SIG-M5 (cell line): ENCODE measurements at regions not wholly inside any gene's neighbourhood (a gene's known extent, or its start where the extent isn't known, plus 50 kb on each side); places are given as distances from the start of the nearest gene placed in this dataset.
"Not testable (repeated sequence)": the region's sequence is repeated elsewhere in the genome, so short reads cannot be mapped to it uniquely, and the experiment has no call there.

ENCODE experiments used
- DNase-seq: peaks from one replicate; lab custom pipeline; 2025; lab: John Stamatoyannopoulos, UW

DNA sequence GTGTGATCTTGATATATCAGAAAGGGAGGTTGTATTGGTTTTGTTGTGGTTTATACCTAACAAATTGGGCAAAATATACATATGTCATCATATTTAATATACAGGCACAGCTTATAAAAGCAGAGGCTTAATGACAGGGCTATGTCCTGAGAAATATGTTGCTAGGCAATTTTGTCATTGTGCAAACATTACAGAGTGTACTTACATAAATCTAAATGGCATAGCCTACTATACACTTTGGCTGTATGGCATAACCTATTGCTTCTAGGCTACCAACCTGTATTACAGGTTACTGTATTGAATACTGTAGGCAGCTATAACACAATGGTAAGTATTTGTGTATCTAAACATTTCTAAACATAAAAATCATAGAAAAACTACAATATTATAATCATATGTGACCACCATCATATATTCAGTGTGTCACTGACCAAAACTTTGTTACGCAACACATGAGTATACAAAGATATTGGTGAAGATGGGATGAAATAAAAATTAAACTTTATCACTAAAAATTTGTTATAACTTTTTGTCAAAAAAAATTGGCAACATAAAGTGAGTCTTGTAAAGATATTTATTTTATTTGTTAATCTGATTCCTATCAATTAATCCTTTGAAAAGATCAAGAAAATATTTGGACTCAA lies 414.0 kb upstream of the HS3ST1 start:
- no peak for DNase-seq

DNA sequence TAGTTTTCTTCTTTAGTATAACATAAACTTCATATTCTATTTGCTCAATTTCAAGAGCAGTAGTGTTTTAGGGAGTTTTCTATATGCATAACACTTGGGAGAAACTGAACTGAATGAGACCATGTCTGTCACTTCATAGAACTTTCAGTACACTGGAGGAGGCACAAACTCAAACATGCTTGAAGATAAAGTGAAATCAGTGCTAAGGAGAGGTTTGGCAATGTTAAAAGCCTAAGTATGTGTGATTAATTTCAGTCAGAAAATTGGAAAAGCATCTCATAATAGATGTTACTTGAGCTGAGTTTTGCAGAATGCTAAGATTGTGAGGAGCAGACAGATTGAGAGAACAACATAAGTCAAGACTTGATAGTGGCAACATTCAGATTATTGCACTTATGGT lies 411.2 kb upstream of the HS3ST1 start:
- DNase-seq: no peak

DNA sequence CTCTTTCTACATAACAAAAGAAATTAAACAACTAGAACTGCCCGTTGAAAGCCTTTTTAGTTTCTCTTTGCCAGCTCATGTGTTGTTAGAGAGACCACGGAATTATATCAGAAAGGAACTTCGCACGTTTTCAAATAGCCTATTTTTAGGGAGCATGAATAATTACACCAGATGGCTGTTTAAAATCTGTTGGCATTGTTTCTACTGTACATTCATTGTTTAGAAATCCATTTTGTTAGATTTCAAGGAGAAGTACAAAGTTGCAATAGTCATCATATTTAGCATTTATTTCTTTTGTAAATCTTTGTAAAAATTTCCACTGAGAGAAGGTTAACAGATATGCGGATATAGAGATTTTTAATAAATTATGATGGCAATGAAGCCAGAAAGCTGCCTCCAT lies 403.0 kb upstream of the HS3ST1 start:
- no peak for DNase-seq

DNA sequence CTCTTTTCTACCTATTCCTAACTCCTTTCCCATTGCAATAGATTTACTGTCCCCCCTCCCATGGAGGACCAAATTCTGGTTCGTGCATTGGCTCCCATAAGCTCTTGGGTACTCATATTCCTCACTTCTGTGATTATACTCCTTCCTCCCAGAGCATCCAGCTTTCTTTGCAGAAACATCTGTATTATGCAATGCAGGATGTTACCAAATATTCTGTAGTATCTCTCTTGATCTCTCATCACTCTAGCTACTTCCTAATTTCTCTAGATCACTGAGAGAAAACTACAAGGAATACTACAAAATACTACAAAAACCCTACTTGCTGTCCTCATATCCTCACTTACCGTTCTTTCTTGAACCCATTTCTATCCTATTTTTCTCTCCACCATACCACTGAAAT lies 395.9 kb upstream of the HS3ST1 start:
- DNase-seq: no peak

DNA sequence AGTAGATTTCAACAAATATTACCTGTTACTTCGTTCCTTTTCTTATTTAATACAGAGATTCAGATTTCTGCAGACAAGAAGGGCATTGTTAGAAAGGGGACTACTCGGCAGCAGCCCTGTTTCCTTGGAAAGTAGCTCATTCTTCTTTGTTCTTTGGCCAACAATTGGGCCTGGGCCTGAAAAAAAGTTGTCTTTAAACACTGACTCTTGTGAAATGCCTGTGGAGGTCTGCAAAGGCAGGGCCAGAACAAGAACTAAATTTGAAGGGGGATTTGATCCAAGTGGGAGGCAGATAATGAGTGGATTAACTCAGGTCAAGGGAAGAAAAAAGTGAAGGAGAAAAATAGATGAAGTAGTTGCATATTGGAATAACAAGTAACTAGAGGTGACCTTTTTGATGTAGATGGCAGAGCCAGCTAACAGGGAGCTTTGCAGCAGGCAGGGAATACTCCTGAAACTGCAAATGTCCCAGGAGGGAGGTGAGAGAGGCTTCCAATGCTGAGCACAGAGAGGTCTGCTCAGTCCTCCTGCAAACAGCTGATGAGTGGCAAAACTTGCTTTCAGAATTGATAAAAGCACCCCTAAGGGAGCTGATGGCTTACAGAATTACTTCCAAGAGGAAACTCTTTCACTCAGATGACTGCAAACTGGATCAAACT lies 393.2 kb upstream of the HS3ST1 start:
- no peak for DNase-seq

DNA sequence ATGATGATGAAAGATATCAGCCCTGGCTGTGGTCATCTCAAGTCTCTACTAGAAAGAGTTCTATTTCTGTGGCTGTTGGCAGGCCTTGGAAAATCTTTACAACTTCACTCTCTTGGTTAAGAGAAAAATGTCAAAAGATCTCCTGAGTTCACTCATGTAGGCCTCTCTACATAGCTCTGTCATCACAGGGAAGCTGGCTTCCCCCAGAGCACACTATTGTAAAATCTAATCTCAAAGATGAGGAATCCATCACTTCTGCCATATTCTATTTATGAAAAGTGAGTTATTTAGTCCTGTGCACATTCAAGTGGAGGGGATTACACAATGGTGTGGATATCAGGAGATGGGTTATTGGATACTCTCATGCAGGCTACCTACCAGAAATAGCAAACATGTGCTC lies 388.4 kb upstream of the HS3ST1 start:
- no peak for DNase-seq

DNA sequence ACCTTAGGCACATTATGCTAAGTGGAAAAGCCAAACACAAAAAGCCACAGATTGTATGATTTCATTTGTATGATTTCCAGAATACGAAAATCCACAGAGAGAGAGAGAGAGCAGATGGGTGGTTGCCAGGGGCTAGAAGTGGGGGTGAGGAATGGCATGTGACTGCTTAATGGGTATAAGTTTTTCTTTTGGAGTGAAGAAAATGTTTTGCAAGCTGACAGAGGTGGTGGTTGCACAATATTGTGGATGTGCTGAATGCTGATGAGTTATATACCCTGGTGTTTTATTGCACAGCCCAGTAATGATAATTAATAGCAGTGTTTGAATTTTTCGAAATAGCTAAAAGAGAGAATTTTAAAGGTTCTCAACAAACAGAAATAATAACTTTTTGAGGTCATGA lies 386.1 kb upstream of the HS3ST1 start:
- DNase-seq: no peak

DNA sequence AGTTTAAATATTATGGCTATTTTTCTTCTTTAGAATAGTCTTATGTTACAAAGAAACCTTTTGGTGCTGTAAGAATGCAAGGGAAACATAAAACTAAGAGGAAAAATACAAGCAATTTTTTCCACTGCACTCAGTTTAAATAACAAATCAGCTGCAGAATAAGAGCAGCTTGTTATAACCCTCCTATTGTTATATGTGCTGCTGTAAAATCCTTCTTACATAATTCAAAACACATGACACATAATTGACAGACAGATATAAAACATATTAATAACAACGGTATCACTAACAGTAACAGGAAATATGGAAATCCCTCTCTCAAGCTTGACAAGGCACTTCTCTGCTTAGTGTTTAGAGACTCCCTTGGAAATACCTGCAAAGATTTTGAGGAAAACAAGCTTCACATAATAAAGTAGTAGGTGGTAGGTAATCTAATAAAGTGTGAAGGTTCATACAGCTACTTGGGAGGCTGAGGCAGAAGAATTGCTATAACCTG lies 385.3 kb upstream of the HS3ST1 start:
- DNase-seq: no peak

DNA sequence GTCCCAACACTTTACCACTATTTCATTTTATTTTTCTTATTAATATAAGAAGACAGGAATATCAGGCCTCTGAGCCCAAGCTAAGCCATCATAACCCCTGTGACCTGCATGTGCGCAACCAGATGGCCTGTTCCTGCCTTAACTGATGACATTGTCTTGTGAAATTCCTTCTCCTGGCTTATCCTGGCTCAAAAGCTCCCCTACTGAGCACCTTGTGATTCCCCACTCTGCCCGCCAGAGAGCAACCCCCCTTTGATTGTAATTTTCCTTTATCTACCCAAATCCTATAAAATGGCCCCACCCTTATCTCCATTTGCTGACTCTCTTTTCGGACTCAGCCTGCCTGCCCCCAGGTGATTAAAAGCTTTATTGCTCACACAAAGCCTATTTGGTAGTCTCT lies 382.8 kb upstream of the HS3ST1 start:
- not testable (repeated sequence) for DNase-seq

DNA sequence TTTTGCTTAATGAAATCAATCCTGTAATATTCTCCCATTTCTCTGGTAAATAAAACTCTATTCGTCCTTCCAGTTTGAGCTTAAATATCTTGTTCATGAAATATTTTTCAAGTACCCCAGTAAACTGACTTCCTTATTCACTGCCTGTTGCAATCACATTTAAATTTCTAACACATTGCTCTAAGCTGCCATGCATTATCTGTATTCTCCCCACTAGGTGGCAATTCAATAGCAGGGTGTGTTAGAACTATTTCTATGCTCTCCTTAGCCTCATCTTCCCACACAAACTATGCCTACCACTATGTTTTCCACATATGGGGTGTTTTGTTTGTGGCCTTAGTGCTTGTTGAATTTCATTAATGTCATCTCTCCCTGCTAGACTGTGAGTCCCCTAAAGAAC lies 377.1 kb upstream of the HS3ST1 start:
- DNase-seq: peak; percentile 27

DNA sequence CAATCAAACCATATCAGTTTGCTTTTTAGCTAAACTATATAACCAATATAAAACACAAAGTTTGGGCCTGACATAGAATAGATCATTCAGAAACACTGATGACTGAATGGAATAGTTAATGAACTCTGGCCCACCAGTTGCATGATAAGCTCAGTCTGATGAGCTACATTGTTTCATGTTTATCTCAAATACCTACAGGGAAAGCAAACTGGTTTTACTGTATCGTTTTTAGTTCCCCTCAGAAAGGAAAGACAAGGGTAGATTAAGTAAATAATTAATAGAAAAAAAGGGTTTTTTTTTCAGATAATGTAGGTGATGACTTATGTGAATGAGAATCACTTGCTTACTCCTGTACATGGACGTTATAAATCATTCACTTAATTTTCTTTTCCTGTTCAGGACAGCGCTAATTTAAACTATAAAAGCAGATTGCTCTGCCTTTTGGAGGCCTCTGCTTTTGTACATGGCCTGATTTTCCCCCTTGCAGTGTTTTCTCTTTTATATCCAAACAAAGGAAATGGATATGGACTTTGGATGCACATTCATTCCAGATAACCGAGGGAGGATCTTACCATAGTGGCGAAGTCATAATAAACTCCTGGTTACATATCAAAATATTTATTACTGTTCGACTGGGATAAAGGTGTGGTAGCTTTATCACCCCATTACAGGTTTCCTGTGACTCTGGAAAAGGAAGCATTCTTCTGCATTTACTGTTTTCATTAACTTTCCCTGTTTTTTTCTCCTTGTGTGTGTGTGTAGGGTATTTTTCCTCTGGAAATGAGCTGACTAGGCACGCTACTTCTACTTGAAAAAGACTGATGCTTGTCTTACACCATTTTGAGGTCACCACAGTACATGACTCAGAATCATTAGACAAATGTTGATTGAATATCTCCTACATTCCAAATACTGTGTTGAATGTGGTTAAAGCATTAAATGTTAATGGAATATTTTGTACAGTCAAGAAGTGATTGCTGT lies 373.1 kb upstream of the HS3ST1 start:
- DNase-seq: no peak

DNA sequence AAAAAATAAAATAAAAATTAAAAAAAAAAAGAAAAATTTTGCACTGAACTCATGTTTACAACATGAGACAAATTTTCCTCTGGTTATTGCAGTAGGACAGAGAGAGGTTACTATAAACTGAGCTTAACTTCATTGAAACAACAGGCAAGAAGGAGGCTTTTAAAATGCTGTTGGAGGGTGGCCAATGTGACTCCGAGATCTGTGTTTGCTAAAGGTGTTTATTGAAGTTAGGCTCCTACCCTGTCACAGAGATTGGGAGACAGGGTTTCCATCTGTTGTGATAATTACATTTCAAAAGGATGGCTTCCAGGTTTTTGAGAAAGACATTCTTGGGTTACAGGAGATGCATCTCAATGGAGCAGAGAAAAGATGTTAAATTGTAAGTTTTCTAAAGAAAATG lies 370.5 kb upstream of the HS3ST1 start:
- DNase-seq: no peak

DNA sequence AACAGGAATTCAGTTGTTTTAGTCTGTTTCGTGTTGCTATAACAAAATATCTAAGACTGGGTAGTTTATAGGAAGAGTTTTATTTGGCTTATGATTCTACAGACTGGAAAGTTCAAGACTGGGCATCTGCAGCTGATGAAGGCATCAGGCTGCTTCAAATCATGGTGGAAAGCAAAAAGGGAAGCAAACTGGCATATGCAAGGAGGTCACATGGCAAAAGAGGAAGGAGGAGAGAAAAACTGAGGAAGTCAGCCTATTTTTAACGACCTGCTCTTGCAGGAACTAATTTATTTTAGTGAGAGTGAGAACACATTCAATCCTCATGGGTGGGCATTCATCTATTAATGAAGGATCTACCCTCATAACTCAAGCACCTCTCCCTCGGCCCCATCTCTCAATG lies 363.1 kb upstream of the HS3ST1 start:
- no peak for DNase-seq

DNA sequence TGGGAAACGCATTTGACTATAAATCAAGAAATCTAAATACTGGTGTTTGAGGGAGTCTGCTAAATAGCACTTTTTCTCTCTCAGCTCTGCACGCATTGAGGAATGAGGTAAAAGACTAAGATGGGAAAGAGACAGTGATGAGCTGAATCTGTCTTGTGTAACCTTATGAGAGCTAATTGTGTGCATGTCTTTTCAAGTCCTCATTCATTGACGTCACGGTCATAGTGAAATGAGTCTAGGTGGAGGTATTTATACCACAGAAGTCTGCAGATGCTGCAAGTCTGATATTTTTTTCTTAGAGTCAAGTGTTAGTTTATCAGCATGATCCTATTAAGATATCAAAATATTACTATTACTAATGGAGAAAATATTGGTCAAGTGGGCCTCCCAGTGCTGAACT lies 361.5 kb upstream of the HS3ST1 start:
- no peak for DNase-seq

DNA sequence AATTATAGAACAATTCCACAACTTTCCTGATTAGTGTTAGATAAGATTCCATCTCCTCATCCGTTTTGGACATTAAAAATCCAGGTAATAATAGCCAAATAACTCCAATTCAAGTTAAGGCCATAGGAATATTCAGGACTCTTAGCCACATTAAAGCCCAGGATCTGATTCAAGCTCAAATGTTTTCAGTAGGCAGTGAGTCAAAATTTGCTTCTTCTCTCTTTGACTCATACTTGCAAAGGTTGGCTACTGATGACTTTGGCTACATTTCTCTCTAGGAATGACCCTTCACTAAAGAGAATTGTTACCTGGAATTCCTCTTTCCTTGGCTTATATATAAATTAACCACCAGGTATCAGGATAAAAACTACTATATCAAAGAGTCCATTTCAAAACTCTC lies 354.9 kb upstream of the HS3ST1 start:
- DNase-seq: no peak

DNA sequence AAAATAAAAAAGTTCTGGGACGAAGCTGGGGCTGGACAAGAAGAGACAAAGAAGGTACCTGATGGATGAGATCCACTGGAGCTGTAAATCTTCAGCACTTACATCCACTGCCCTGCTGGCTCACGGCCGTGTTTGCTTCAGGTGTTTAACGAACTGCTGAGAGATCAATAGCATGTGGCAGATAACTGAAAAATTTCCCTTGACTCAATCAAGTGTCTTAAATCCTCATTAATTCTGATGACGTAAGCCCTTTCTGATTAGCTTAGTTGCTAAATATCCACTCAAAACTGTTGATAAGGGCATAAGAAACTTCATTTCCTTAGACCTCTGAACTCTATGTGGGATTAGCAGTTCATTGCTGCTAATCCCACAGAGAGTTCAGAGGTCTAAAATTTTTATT lies 354.2 kb upstream of the HS3ST1 start:
- no peak for DNase-seq

DNA sequence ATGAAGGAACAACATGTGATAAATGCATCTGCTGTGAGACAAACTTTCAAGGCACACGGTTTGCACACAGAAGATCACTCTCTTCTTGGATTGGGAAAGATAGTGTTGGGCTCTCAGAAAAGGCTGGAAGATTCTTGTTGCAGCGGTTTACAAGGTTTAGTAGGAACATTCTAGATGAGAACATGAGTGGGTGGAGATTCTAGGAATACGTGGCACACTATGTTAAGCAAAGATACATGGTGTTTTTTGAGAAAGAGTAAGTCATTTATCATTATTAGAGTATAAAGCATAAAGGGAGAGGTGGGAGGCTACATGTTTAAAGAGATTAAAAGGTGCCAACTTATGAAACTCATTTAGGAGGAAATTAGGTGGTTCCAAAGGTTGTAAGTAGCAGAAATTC lies 348.8 kb upstream of the HS3ST1 start:
- no peak for DNase-seq

DNA sequence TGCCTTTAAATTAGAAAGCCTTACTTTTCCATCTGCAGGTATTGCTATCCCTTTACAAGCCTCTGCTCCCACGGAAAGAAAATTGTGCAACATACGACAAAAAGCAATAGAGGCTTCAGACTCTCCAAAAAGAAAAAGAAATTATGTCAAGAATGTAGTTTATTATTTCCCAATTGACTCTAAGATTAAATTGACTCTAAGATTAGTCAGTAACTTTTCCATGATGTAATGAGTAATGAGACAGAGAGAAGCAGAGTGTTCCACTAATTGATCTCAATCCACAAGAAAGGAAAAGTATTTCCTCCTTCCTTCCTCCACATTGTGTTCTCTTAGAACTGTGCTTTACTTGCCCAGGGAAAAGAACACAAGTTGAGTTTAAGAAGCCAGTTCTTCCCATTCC lies 345.7 kb upstream of the HS3ST1 start:
- no peak for DNase-seq

DNA sequence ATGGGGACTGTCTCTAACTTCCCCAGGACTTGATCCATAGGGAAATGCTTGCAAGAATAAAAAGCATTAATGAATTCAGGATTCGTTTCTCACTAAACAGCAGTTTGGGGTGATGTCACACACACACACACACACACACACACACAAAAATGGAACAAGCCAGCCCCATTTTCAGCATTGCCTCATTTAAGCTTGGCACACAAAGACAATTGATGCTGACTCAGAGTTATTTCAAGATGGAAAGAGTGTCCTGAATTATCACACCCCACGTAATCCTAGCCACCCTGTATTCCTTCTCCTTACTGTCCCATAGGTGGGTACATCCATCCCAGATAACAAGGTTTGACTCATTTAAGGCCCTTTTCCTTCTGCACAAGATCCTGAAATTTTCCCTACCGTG lies 345.1 kb upstream of the HS3ST1 start:
- no peak for DNase-seq

DNA sequence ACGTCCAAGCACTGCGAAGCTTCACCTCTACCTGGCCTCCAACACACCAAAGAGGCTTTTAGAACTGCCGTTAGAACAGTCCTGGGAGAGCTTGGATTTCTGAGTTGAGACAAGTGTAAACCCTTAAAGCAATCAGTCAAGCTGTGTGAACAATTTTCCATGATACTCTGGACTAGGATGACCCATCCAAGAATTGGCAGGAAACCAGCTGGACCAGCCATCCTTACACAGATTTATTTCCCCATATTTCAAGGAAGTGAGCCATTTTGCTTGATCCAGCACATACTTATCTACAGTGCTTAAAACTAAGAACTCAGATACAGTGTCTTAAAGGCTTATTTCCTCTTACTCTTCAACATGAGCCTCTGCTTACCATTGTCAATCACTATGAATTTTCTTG lies 340.7 kb upstream of the HS3ST1 start:
- no peak for DNase-seq

DNA sequence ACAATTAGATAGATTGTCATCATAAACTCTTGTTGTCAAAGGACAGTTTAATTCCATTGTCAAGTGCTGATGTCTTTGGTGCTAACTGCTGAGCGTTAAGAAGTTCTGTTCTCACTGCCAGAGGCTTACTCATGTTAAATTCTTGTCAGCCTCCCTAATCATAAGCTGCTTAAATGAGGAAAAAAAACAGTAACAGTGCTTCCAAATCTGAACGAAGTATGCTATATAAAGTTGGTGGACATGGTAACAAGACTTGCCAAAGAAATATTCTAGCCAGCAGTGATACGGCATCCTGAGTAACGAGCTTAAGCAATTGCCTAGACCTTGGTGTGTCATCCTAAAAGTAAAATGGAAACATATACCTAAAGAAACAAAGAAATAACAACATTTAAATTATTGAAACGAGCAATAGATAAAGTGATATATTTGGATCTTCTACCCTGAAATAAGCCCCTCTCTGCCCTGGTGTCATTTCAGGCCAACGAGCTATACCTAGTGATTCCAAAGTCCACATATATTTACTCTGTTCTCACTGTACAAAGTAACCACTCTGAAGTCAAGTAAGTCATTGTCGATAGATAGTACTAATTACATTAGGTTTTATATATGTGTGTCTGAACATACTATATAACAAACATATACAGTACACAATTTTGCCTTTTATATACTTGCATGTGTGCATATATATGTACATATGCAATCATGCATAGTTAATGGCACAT lies 339.7 kb upstream of the HS3ST1 start:
- DNase-seq: no peak

DNA sequence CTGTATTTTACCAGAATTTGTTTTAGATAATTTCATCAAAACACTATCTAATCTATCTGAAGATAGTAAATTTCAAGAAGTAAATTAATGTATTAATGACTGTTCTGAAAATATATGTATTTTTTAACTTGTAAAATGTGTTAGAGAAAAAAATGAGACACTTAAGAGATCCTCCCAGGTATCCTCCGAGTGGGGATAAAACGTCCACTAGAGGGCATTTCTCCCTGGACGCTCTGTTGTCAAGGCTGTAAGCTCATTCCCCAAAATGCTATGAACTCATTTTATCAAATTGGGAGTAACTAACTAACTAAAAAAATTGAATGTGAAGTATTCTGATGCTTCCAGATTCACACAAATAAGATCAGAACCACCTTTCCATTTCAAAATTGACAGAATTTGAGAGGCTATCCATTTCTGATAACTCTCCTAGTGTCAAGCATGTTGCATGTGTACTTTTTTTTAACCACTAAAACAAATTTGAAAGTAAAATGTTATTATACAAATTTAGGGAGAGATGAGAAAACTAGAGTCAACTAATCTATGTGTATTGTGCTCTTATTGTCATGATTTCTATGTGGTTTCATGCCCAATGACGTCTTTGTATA lies 337.3 kb upstream of the HS3ST1 start:
- DNase-seq: no peak
